AG09319 (cell line): ENCODE measurements at regions not wholly inside any gene's neighbourhood (a gene's known extent, or its start where the extent isn't known, plus 50 kb on each side); places are given as distances from the start of the nearest gene placed in this dataset.

Experiments used
- DNase-seq: peaks from one replicate; pipeline ENCODE4 v3.0.0-alpha.2; 2010; ENCODE audit warnings: low read depth; ENCODE audit errors: extremely low read depth
- CTCF ChIP-seq: IDR thresholded peaks from 2 replicates; pipeline ENCODE4 v1.5.1; 2011; ENCODE audit warnings: low read depth, mild to moderate bottlenecking, inconsistent platforms, low read length, moderate library complexity

DNA sequence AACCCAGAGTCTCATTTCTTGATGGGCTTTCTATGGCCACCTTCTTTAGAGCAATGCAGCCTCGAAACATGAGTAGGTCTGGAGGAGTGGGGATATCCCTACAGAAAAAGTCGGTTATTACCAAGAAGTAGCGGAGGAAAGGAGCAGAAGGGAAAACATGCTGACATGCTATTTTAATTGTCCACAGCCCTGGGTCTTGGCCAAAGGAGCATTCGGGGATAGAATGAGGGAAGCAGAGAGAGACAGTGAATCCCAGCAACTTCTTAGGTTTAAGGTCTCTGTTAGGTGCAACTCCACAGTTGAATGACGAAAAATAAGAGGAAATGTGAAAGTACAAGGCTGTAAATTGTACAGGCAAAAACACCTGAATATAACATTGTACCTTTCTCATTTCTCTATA, 506.7 kb upstream of the CDH18 start:
- TF ChIP-seq CTCF, result no peak
- no peak for DNase-seq

DNA sequence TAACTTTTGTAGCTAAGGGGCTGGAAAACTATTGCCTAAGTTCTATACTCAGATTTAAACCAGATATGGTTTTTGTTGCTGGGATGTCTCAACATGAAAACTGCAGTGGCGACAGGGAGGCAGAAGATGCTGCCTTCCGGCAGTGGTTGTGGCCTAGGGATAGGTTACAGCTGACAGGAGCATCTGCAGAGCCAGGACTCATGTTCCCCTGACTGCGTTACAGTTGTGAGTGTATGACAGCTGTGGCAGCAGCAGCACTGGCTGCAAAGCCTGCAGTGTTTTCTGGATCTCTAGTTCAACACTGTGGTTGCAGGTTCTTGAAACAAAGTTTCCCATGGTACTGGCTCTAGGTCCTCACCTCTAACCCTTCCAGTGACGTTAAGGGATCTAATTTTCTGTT, 498.8 kb upstream of the CDH18 start:
- DNase-seq, result no peak
- TF ChIP-seq CTCF, result no peak

DNA sequence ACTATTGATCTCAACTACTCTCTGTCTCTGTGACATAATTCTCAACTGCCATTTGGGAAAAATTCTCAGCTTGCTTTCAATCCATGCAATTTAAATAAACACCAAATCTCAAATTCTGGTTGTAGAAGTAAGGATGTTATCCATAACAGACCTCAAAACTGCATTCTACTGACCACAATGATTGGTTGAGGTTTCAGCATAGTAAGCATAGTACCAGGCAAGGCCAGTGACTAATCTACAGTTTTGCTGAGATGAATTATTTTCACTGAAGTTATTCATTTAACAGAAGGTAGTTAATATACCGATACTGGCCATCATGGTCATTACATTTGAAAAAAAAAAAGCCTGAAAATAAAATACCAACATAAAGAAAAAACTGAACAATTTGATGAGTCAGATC, 488.0 kb upstream of the CDH18 start:
- no peak for DNase-seq
- no peak for TF ChIP-seq CTCF

GRCh38 chr5:20470997-20471396, 483.0 kb upstream of the CDH18 start:
- no peak for TF ChIP-seq CTCF
- DNase-seq, result no peak

GRCh38 chr5:20469792-20470191, 481.8 kb upstream of the CDH18 start:
- no peak for TF ChIP-seq CTCF
- no peak for DNase-seq

DNA sequence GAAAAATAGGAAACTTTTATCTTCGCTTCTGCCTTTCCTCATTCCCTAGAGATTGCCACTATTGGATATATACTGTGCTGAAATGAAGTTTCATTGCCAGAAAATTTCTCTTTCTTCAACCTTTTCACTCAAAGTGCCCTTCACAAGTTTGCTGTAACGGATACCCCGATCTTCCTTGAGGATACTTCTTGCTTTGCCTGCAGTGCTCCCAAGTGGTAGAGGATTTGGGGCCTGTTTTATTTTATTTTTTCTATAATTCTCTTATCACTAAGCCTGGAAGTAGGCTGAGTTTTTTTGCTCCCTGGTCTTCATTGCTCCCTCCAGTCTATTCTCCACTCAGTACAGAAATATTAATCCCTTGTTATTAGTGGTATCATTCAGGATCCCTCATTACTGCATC, 481.4 kb upstream of the CDH18 start:
- TF ChIP-seq CTCF, result no peak
- no peak for DNase-seq

GRCh38 chr5:20466512-20466911, 478.5 kb upstream of the CDH18 start:
- no peak for TF ChIP-seq CTCF
- DNase-seq, result no peak
